Stimulated activated CD4-positive, alpha-beta T cell treated with anti-CD3 and anti-CD28 coated beads, Interleukin-1b, Interleukin-23, amount 100 ng/mL, for 1 hour (primary cell): ENCODE measurements at regions not wholly inside any gene's neighbourhood (a gene's known extent, or its start where the extent isn't known, plus 50 kb on each side); places are given as distances from the start of the nearest gene placed in this dataset.

Experiments used
- DNase-seq, 2 donors: peaks; one replicate each; pipeline ENCODE4 v3.0.0-alpha.2; 2020; ENCODE audit warnings: low read depth in 2 of 2

DNA sequence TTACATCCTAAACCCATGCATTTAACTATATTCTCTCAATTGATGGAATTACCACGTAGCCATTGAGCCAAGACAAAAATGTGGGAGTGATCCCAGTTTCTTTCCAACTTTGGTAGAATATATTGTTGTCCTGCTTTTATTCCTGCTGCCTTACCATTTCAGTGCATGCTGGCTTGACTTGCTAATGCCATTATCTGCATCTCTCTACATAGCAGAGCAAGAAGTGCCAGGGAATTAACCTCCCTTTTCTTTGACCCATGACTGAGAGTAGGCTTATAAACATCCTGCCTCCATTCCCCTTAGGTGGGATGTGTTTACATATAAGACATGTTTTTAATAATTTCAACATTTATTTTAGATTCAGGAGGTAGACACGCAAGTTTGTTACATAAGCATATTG lies 1153.4 kb downstream of the IGSF11 start:
- no peak for DNase-seq

DNA sequence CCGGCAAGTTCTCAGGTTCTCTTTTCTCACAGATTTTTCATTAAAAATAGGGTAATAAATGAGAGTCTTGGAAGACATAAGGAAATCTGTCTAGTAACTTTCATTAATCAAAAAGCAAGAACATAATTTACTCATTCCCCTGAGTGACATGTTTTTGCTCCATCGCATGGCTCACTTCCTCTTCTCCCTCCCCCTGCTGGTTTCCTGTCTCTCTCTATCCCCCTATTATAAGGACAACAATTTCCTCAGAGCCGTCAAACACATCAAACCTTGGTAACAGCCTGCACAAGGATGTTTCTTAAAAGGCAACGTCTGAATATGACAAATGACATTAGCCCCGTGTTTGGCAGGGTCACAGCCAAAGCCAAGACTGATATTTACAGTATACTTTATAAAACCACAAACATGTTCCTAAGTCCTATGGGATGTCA lies 1149.6 kb downstream of the IGSF11 start:
- DNase-seq: no peak

DNA sequence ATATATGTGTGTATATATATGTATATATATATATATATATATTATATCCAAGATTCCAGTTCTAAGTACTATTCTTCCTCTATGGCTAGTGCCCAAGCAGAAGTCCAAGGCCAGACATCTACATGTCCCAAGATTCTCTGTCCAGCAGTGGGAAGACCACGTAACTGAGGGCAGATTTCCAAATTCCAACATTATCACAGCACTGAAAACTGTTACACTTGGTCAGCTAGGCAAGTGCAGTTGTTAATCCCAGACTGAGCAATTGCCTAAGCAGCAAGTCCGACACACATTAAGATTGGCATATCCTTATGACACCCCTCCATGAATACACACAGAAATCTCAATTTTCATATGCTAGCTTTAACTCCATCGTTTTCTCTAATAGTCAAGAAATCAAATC lies 1148.5 kb downstream of the IGSF11 start:
- DNase-seq: no peak

DNA sequence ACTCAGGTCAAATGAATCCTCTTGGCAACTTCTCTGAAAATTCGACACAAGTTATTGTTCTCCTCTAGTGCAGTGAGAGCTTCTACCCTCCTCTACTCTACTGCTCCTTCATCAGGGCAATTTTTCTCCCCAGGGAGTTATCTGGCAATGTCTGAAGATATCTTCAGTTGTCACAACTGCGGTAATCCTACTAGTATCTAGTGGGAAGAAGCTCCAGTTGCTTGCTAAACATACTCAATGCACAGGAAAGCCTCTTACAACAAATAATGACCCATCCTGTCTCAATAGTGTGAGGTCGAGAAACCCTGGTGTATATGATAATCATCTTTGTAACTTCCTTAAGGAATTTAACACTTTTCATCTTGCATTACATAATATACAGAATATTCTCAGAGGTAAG lies 1147.6 kb downstream of the IGSF11 start:
- no peak for DNase-seq

DNA sequence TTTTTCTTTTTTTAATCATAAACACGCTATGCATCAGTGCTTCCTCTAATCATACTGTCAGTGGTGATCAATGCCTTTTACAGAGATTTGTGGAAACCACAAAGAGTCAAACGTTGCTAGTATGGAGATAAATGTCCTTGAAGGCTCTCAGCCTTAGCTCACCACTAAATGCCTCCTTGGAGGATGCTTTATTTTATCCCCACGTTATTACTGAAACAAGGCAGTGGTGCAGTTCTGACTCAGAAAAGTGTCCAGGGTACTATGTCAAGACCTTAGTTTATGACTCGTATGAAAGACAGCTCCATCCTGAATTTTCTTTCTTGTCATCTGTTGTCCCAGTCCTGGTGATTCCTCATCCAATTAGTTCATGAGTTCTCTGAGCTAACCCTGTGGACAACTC lies 1146.7 kb downstream of the IGSF11 start:
- DNase-seq: no peak

DNA sequence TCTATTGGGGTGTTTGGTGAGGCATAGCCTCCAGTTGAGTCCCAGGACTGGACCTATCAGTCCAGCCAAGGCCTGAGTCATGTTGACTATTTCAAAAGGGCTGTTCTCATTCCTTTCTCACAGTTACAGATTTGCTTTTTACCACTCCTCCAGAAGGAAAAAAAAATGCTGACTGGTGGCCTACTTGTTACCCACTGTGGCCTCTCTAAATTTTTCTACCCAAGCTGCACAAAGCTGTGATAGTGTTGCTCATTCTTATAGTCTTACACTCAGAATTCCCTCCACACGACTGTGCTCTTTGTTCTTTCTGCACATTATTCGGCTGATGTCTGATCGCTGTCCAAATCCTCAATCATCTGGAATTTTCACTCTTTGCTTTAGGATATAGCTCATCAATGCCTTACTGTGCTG lies 1142.2 kb downstream of the IGSF11 start:
- no peak for DNase-seq

DNA sequence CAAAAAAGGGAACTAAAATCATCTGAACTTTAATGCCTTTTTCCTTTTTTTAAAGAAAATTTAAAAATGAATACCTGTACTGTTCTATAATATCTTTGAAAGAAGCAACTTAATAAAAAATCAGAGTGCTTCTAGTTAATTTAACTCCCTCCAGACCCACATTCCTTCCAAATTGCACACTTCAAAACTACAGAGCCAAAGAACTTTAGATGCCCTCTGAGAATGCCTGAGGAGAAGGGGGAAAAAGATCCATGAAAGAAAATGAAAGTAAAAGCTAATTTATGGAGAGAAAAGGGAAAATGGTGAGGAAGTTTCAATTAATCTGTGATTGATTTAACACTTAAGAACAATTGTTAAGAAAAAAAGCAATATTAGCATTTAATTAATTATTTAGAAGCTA lies 1141.6 kb downstream of the IGSF11 start:
- DNase-seq: no peak

DNA sequence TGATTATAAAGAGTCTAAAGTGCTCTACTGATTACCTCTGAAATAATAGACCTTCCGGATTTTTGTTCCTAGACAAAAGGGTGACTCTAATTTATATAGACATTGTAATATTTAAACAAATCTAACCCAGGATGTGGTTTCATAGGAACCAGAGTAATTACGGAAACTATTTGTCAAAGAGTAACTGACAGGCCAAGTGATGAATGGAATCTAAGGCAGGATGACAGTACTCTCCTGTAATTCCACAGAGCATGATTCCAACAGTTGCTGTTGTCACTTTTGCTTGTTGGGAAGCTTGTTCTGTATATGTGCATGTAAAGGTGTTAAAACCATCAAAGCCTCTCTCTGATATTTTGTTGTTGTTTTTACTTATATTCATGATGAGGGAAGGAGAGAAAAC lies 1141.0 kb downstream of the IGSF11 start:
- no peak for DNase-seq

DNA sequence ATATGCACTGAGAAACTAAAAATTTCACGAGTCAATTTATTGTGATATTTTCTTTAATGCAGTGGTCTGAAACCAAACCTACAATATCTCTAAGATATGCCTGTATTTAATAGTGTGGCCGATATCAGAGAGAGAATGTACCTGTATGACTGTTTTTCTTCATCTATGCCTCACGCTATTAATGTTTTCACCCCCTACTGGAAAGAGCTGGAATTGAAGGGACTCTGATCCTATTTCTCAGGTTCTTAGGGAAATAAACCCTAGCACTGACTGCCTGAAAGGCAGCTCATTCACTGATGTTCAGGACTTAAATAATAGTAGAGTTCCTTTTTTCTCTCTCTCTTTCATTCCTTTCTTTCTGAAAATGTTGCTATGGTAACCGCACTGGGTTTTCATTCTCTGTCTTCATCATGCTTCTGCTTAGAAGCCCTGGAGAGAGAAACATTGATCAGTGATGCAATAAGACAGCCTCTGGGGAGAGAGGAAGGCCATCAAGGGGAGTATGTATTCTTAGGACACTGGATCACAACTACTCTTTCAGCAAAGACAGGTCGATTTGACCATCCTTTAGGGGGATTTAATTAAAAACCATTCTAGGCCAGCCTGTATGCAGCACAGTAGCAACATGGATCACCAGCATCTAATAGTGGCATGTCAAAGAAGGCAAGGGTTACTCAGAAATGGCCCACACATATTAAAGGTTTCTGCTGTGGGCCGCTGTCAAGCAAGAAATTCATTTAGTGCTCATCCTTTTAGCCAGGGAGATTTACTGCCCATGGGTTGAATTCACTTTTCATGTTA lies 1135.7 kb downstream of the IGSF11 start:
- DNase-seq: no peak

DNA sequence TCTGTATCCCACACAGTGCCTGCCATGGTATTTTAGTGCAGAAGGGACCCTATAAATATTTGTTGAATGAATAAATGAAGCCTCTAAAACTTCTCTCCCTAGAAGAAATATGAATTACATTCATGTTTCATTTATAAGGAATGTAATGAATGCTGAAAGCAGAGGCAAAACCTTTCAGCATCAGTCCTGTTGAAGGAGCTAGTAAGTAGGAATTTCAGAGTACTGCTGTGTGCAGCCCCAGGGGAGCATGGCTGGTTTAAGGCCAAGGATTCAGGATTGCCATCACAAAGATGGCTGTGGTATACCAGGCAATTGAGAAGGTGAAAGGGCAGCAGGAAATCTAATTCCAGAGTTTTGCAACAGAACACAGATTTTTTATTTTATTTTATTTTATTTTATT lies 1131.4 kb downstream of the IGSF11 start:
- no peak for DNase-seq

DNA sequence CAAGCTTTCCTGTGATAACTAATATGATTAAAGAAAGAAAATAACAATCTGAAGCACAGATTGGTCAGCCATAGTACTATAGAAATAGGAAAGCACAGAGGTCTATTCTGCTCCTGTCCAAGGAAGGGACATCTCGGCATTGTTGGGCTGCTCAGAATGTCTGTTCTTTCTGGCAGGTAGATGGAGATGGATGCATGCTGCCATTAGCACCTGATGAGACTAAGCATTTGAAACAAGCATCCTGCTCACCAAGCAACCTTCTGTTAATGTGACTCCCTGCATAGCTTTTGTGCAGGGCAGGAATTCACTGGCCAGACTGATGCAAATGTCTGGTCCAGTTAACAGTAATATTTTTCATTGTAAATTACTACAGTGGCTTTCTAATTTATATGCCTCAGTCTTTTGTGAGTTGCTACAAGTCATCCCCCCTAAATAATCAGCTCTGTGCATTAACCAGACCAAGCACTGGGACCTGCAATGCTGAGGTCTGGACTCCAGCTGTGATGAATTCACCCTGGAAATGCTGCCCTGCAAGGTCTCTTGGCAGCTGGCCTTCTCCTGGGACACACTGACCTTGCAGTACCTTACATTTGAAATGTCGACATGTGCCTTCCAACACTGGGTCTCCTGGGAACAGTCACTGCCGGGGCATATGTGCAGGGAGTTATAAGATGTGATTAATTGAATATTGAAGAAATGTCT lies 1123.7 kb downstream of the IGSF11 start:
- DNase-seq: no peak

DNA sequence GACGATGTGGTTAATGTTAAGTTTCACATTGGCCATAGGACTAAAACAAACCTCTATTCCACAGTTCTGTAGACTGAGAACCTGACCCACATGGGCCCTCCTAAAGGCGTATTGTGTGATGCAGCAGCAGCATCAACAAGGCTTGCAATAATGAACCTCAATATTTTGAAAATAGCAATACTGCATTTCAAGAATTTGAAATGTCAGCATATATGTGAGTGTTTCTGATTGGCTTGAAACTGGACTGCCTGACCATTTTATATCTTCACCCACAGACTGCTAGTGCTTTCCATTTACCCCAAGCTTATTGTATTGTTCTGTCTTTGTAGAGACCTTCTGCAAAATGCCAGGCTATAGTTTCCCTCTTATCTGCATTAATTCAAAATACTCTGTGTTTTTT lies 1122.3 kb downstream of the IGSF11 start:
- DNase-seq: no peak

DNA sequence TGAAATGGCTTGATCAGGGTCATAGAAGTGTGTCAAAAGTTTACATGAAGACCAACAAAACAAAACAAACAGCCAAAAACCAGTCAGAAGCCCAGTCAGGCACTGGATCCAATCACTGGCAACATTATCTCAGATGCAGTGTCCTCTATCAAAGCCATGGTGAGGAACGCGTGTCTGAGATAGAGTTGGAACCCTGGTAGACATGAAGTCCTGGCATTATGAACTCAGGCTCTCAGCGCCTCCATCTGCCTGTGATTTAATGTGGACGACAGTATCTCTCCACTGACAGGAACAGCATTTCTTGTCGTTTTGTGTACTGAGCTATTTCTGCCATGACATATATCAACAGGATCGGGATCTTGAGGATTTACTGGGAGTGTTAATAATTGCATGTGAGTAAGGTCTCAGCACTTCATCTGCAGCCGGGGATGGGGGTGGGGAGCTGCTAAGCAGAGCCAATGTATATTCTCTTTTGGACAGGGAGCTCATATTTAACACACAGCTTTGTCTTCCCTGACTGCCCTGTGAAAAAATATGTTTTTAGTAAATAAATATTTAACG lies 1120.0 kb downstream of the IGSF11 start:
- no peak for DNase-seq

DNA sequence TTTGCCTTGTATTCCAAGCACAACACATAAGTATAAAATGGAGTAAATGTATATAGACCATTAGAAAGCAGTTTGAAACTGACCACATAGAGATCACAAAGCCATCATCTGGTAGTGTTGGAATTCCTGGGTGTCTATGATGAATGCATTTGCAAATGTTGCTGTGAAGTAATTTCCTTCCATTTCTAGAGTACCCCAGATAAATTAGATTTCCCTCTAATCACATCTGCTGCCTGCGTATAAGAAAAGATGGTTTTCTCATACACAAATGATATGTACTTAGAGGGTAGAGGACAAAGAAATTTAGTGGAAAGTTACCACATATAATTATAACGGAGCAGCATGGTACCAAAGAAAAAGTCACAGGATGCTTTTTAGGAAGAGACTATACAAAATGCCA lies 1117.8 kb downstream of the IGSF11 start:
- DNase-seq: no peak

DNA sequence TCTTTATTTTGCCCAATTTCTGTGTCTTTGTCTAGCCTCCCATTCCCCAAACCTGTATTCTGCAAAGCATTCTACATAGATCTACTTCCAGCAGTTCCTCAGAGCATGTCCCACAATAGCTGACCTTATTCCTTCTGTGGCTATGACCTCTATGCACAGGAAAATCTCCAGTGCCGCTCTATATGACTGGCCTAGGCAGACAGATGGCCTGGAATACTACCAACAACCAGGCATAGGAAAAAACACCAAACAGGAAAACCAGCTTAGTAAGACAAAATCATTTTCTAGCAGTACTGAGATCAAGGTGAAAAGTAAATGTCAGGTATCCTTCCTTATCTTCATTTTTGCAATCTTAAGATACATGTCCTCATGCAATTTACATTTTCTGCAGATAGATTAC lies 1115.0 kb downstream of the IGSF11 start:
- no peak for DNase-seq

DNA sequence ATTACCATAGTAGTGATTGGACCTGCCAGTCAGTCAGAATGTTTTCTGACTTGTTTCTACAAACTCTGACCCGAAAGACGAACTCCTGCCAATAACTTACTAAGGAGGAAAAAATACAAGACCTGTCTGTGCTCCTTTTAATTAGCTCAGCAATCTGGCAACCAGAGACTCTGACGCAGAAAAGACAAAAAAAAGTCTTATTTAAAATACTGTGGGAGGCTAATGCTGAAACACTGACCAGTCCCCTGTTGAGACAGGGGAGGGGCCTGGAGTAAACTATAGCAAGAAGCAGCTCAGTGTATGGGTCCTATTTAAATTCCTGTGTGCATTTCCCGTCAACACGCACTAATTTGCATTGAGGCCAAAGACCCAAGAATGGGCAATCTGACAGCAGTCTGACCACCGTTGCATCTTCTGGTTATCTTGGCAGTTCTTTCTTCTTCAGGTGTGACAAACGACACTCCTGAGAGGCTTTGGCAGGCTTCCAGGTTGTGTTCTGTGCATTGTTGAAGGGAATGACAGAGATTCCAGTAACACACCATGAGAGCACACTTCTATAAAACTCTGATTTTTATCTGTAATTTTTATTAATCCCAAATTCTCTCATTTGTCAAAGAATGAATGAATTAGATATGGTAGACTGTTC lies 1114.3 kb downstream of the IGSF11 start:
- DNase-seq: no peak

DNA sequence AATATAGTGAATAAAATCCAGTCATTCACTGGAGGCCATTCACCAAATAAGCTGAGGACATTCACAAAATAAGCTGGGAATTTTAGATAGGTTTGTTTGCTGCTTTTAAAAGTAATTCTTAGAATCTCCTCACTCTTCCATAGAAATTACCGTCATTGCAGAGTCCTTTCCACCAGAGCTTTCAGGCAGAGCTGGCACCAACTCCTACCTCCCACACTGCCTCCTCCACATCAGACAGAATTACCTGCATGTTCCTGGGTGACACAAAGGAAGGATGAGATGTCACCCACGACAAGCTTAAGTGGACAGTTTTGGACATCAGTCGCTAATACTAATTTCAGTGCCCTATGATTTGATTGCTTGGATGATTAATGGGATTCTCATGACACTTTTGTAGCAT lies 1113.2 kb downstream of the IGSF11 start:
- DNase-seq: no peak

DNA sequence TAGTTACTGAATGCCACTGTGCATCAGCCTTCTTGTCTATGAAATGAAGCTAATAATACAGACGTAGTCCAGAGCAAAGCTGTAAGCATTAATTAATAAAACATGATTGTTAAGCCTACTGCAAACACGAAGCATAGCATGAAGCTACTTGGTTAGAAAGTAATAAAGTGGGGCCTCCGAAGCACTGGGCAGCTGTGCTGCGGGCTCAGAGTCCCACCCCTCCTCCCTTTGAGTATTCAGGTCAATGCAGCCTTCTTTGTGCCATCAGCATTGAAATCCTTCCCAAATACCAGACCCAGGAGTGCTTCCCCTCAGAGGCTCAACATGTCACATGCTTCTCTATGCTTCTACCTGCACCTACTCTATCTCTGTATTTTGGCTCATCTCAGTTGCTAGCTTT lies 1112.6 kb downstream of the IGSF11 start:
- DNase-seq: no peak

DNA sequence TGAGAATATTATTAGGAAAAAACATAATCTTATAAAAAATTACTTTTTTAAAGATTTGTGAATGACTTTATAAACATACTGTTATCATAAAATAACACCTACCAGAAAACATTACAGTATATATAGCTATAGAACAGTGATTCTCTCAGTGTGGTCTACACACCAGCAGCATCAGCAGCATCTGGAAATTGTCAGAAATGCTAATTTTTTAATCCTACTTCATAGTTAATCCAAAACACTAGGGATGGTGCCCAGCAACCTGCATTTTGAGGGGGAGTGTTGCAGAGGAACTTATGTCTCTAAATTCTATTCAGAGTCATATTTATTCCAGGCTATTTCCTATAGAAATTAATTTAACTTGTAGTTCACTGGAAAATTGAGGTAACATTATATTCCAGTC lies 1107.8 kb downstream of the IGSF11 start:
- DNase-seq: no peak

DNA sequence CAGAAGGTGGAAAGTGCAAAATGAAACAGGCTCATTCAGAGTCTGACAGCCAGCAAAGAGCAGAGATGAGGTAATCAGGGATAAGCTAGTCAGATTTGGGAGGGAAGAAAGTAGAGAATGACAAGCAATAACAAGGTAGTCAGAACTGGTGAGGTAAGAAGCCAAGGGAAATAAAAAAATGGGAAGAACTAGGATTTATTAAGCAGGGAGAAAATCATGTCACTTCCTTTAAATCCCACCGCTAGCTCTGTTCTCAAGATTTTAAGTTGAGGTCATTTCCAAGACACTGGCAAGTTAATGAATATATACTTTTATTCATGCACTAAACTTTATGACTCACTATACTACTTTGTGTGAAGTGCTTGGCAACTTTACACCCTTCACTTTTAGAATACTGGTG lies 1106.8 kb downstream of the IGSF11 start:
- DNase-seq: no peak

DNA sequence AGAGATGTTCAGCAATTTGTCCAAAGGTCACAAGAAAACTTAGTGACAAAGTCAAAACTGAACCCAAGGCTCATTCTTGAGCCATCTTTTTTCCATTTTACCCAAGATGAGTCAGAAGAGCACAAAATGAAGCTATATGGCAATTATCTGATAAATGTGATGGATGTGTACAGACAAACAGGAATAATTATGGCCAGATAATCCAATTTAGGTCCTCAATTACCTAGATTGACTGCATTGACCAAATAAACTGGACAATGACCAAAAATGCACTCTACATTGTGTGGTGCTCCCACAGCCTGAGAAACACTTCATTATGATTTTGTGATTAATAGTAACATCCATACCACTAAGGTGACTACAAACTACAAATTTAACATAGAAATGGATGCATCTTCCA lies 1105.8 kb downstream of the IGSF11 start:
- no peak for DNase-seq

DNA sequence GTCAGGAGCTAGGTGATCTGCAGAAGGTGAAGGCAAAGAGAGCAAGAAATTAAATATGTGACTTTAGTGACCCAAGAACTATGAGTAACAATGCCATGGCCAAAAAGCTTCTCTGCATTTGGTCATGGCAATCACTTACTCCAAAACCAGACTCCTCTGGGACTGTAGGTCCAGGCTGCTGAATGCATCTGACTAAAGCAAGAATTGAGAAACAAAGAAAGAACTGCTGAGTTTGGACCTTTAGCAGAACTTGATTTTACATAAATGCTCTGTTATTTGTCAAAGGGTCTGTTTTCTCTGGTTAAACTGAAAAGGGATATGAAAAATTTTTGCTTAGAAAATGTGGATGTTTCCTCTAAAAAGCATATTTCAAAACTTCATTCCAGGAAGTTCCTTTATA lies 1102.2 kb downstream of the IGSF11 start:
- DNase-seq: no peak

DNA sequence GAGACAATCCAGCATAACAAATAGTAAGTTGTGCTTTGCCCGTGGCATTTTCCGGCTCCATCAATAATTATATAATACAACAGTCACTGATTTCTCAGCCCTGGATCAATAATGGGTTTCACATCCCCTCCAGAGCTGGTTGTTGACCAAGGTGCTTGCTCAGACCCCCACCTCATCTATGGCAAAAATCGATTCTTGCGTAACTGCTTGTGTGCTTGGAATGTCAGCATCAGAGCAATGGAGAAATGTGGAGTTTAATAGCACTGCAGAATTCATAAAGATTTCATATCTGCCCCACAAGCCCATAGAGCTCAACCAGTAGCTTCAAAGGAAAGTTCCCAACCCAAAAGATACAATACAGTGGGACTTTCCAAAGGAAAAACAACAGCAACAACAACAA lies 1098.5 kb downstream of the IGSF11 start:
- no peak for DNase-seq
